ENCODE measurements at regions not wholly inside any gene's neighbourhood (a gene's known extent, or its start where the extent isn't known, plus 50 kb on each side); places are given as distances from the start of the nearest gene placed in this dataset.

DNA sequence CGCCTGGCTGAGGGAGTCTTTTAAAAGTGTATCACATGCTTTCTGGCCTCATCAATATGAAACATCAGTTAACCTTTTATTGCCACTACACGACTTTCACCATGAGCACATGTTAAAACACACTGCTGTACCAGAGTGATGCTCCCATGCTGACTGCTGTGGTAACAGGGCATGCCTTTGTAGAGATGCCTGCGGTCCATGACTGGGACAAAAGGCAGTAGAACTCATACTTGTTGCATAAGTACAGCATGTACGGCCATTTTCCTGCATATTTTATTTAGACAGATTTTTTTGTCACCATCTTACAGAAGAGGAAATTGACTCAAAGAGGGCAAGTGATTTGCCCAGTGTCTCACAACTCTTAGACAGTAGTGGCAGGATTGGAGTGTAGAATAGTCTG is 105.7 kb upstream of the ADAMTSL1 start:
- TF ChIP-seq SIN3A (IDR thresholded peaks at IDR 0.05; ENCODE audit: low read depth): no peak
- no peak for TF ChIP-seq CEBPB (IDR thresholded peaks at IDR 0.05; ENCODE audit: low read depth)
- no peak for TF ChIP-seq FOSL1 (IDR thresholded peaks at IDR 0.05; ENCODE audit: low read depth)
- intact Hi-C loops (cut with micrococcal nuclease): no loop called here
- ATAC-seq (no peak), DNase-seq (ENCODE audit: low read depth, low spot score) (no peak)
- Histone ChIP-seq H3K9me2 (ENCODE audit: insufficient read depth) (no peaks in the 10 kb centered on the region), H3K4me1 (ENCODE audit: control insufficient read depth in 1 of 2, insufficient read depth in 2 of 2, low read length in 2 of 2) (no peaks in the 10 kb centered on the region), H3K27ac (ENCODE audit: low read depth, low read length) (no peak overlapping the region), H3K27me3 (ENCODE audit: insufficient read depth, low read length) (no peaks in the 10 kb centered on the region), H3K9ac (ENCODE audit: low read length) (no peak overlapping the region), H3K9me3 (ENCODE audit: control insufficient read depth in 1 of 2, insufficient read depth in 1 of 2, low read depth in 1 of 2, low read length in 2 of 2) (no peaks in the 10 kb centered on the region), H3K4me2 (ENCODE audit: low read length) (no peak overlapping the region), H3K79me2 (ENCODE audit: insufficient read depth, low read length) (no peaks in the 10 kb centered on the region), H3K36me3 (ENCODE audit: control insufficient read depth in 1 of 2, insufficient read depth in 2 of 2, low read length in 2 of 2) (no peaks in the 10 kb centered on the region), H3K4me3 (replicated peaks in 1 of 2; ENCODE audit: low read depth in 1 of 2, low read length in 2 of 2) (no peak overlapping the region), H4K20me1 (ENCODE audit: insufficient read depth) (no peaks in the 10 kb centered on the region), H2AFZ (ENCODE audit: low read depth, low read length, poor library complexity, severe bottlenecking) (no peak overlapping the region)
- ChIA-PET RAD21 (ENCODE audit: low non-redundant PET in 1 of 2, low total read pairs in 2 of 2, uncharacterized antibody in 2 of 2, unreplicated experiment in 2 of 2) (no interaction called here), POLR2A (no interaction called here), CTCF (no interaction called here)
- no TSS peak for BruUV-seq (replicated peaks)

DNA sequence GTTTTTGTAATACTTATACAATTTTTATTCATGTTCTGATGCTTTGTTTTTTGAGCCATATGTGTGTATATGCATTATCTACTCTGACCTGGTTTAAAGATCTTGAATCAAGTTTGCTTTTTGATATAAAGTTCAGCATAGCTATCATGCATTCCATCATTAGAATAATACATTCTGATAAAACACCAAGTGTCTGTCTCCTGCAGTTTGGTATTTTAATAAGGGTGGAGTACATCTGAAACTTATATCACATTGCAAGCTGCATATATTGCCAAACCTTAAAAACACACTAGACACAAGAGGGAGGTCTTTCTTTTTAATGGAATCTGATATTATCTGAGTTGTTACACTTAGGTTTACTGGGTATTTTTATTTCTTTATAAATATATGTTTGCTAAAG is 102.8 kb upstream of the ADAMTSL1 start:
- Histone ChIP-seq H3K27me3 (ENCODE audit: insufficient read depth, low read length) (no peaks in the 10 kb centered on the region), H4K20me1 (ENCODE audit: insufficient read depth) (no peaks in the 10 kb centered on the region), H3K4me2 (ENCODE audit: low read length) (no peak overlapping the region), H3K4me3 (replicated peaks in 1 of 2; ENCODE audit: low read depth in 1 of 2, low read length in 2 of 2) (no peak overlapping the region), H3K4me1 (ENCODE audit: control insufficient read depth in 1 of 2, insufficient read depth in 2 of 2, low read length in 2 of 2) (no peaks in the 10 kb centered on the region), H3K36me3 (ENCODE audit: control insufficient read depth in 1 of 2, insufficient read depth in 2 of 2, low read length in 2 of 2) (no peaks in the 10 kb centered on the region), H3K9me2 (ENCODE audit: insufficient read depth) (no peaks in the 10 kb centered on the region), H3K79me2 (ENCODE audit: insufficient read depth, low read length) (no peaks in the 10 kb centered on the region), H2AFZ (ENCODE audit: low read depth, low read length, poor library complexity, severe bottlenecking) (no peak overlapping the region), H3K27ac (ENCODE audit: low read depth, low read length) (no peak overlapping the region), H3K9ac (ENCODE audit: low read length) (no peak overlapping the region), H3K9me3 (ENCODE audit: control insufficient read depth in 1 of 2, insufficient read depth in 1 of 2, low read depth in 1 of 2, low read length in 2 of 2) (no peaks in the 10 kb centered on the region)
- POLR2A ChIA-PET: no interaction called here
- BruUV-seq (replicated peaks): no TSS peak
- CTCF ChIA-PET: no interaction called here
- RAD21 ChIA-PET (ENCODE audit: low non-redundant PET in 1 of 2, low total read pairs in 2 of 2, uncharacterized antibody in 2 of 2, unreplicated experiment in 2 of 2): no interaction called here
- no peak for ATAC-seq
- no peak for TF ChIP-seq EZH2phosphoT487 (IDR thresholded peaks at IDR 0.05; ENCODE audit: borderline replicate concordance)
- TF ChIP-seq, protein P1, sequence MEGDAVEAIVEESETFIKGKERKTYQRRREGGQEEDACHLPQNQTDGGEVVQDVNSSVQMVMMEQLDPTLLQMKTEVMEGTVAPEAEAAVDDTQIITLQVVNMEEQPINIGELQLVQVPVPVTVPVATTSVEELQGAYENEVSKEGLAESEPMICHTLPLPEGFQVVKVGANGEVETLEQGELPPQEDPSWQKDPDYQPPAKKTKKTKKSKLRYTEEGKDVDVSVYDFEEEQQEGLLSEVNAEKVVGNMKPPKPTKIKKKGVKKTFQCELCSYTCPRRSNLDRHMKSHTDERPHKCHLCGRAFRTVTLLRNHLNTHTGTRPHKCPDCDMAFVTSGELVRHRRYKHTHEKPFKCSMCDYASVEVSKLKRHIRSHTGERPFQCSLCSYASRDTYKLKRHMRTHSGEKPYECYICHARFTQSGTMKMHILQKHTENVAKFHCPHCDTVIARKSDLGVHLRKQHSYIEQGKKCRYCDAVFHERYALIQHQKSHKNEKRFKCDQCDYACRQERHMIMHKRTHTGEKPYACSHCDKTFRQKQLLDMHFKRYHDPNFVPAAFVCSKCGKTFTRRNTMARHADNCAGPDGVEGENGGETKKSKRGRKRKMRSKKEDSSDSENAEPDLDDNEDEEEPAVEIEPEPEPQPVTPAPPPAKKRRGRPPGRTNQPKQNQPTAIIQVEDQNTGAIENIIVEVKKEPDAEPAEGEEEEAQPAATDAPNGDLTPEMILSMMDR (IDR thresholded peaks at IDR 0.05 in 2 of 3, conservative IDR thresholded peaks at IDR 0.05 in 1 of 3; ENCODE audit: borderline replicate concordance in 1 of 3, insufficient read depth in 1 of 3, low read depth in 2 of 3, low read length in 2 of 3): no peak
- no peak for TF ChIP-seq TCF7L2 (IDR thresholded peaks at IDR 0.05; ENCODE audit: borderline replicate concordance, extremely low read depth, insufficient read depth, insufficient read length)
- no peak for TF ChIP-seq EGR1 (IDR thresholded peaks at IDR 0.05; ENCODE audit: low read depth)
- TF ChIP-seq ZFX (IDR thresholded peaks at IDR 0.05): no peak
- TF ChIP-seq CEBPB (IDR thresholded peaks at IDR 0.05; ENCODE audit: low read depth): no peak
- no peak for TF ChIP-seq CBX3 (IDR thresholded peaks at IDR 0.05; ENCODE audit: low read depth)
- TF ChIP-seq RAD21 (IDR thresholded peaks at IDR 0.05; ENCODE audit: low read depth): no peak
- no peak for TF ChIP-seq EZH2 (IDR thresholded peaks at IDR 0.05)
- TF ChIP-seq, protein P2, sequence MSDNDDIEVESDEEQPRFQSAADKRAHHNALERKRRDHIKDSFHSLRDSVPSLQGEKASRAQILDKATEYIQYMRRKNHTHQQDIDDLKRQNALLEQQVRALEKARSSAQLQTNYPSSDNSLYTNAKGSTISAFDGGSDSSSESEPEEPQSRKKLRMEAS (IDR thresholded peaks at IDR 0.05): no peak
- TF ChIP-seq, protein P3, sequence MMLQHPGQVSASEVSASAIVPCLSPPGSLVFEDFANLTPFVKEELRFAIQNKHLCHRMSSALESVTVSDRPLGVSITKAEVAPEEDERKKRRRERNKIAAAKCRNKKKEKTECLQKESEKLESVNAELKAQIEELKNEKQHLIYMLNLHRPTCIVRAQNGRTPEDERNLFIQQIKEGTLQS (IDR thresholded peaks at IDR 0.05): no peak
- intact Hi-C loops (cut with micrococcal nuclease): no loop called here
- DNase-seq (ENCODE audit: low read depth, low spot score): no peak
